ENCODE measurements at regions not wholly inside any gene's neighbourhood (a gene's known extent, or its start where the extent isn't known, plus 50 kb on each side); places are given as distances from the start of the nearest gene placed in this dataset.
"Not testable (repeated sequence)": the region's sequence is repeated elsewhere in the genome, so short reads cannot be mapped to it uniquely, and the experiment has no call there.

- Mint-ChIP-seq H3K27ac (no peak overlapping the region), H3K4me1 (ENCODE audit: low read depth) (no peaks in the 10 kb centered on the region), H3K27me3 (ENCODE audit: insufficient read depth) (peaks cover 9% of the 10 kb centered on the region), H3K36me3 (ENCODE audit: low read depth) (no peaks in the 10 kb centered on the region), H3K9me3 (peaks cover 10% of the 10 kb centered on the region), H3K4me3 (no peak overlapping the region)
- no peak for DNase-seq (ENCODE audit: low spot score)
- intact Hi-C loops (cut with micrococcal nuclease), result no loop called here
These were observed 146.6 kb downstream of the CSNK2A3 start for GRCh38 chr11:11206484-11206883.

- H3K27me3 Mint-ChIP-seq (ENCODE audit: insufficient read depth), result peaks cover 7% of the 10 kb centered on the region
- H3K9me3 Mint-ChIP-seq, result peaks cover 15% of the 10 kb centered on the region
- intact Hi-C loops (cut with micrococcal nuclease), result no loop called here
- no peaks in the 10 kb centered on the region for H3K4me1 Mint-ChIP-seq (ENCODE audit: low read depth)
- no peak overlapping the region for H3K27ac Mint-ChIP-seq
- no peak for DNase-seq (ENCODE audit: low spot score)
- H3K4me3 Mint-ChIP-seq, result no peak overlapping the region
- H3K36me3 Mint-ChIP-seq (ENCODE audit: low read depth), result no peaks in the 10 kb centered on the region
These were observed 150.2 kb downstream of the CSNK2A3 start for GRCh38 chr11:11202885-11203284.

GRCh38 chr11:11201302-11201701 is 151.7 kb downstream of the CSNK2A3 start:
- DNase-seq (ENCODE audit: low spot score); H3K4me3 Mint-ChIP-seq; H3K27ac Mint-ChIP-seq; intact Hi-C loops (cut with micrococcal nuclease); H3K27me3 Mint-ChIP-seq (ENCODE audit: insufficient read depth); H3K36me3 Mint-ChIP-seq (ENCODE audit: low read depth); H3K4me1 Mint-ChIP-seq (ENCODE audit: low read depth): not testable (repeated sequence)
- H3K9me3 Mint-ChIP-seq, result peaks cover 15% of the 10 kb centered on the region

GRCh38 chr11:11192541-11192940 is 160.5 kb downstream of the CSNK2A3 start:
- H3K4me3 Mint-ChIP-seq, result no peak overlapping the region
- H3K27me3 Mint-ChIP-seq (ENCODE audit: insufficient read depth), result peaks cover 14% of the 10 kb centered on the region

GRCh38 chr11:11189506-11189905 is 163.5 kb downstream of the CSNK2A3 start:
- peaks cover 12% of the 10 kb centered on the region for H3K27me3 Mint-ChIP-seq (ENCODE audit: insufficient read depth)
- DNase-seq (ENCODE audit: low spot score), result no peak
- H3K4me1 Mint-ChIP-seq (ENCODE audit: low read depth), result no peaks in the 10 kb centered on the region
- intact Hi-C loops (cut with micrococcal nuclease), result no loop called here
- H3K36me3 Mint-ChIP-seq (ENCODE audit: low read depth), result no peaks in the 10 kb centered on the region
- H3K4me3 Mint-ChIP-seq, result no peak overlapping the region
- no peak overlapping the region for H3K27ac Mint-ChIP-seq
- H3K9me3 Mint-ChIP-seq, result peaks cover 16% of the 10 kb centered on the region

More at GRCh38 chr11:11192541-11192940, 160.5 kb downstream of the CSNK2A3 start:
- intact Hi-C loops (cut with micrococcal nuclease), result no loop called here
- no peak for DNase-seq (ENCODE audit: low spot score)
- H3K9me3 Mint-ChIP-seq, result peaks cover 16% of the 10 kb centered on the region
- no peak overlapping the region for H3K27ac Mint-ChIP-seq
- no peaks in the 10 kb centered on the region for H3K36me3 Mint-ChIP-seq (ENCODE audit: low read depth)
- H3K4me1 Mint-ChIP-seq (ENCODE audit: low read depth), result no peaks in the 10 kb centered on the region

- intact Hi-C loops (cut with micrococcal nuclease), result no loop called here
- no peak overlapping the region for H3K27ac Mint-ChIP-seq
- H3K9me3 Mint-ChIP-seq, result peaks cover 7% of the 10 kb centered on the region
- no peak overlapping the region for H3K4me3 Mint-ChIP-seq
- DNase-seq (ENCODE audit: low spot score), result no peak
- no peaks in the 10 kb centered on the region for H3K36me3 Mint-ChIP-seq (ENCODE audit: low read depth)
- no peaks in the 10 kb centered on the region for H3K4me1 Mint-ChIP-seq (ENCODE audit: low read depth)
- peaks cover 4% of the 10 kb centered on the region for H3K27me3 Mint-ChIP-seq (ENCODE audit: insufficient read depth)
These were observed 166.8 kb downstream of the CSNK2A3 start for GRCh38 chr11:11186249-11186648.

GRCh38 chr11:11182261-11182660 is 170.8 kb downstream of the CSNK2A3 start:
- no peak overlapping the region for H3K4me3 Mint-ChIP-seq

GRCh38 chr11:11178671-11179638 is 174.1 kb downstream of the CSNK2A3 start:
- no peak for DNase-seq (ENCODE audit: low spot score)
- H3K27me3 Mint-ChIP-seq (ENCODE audit: insufficient read depth), result peaks cover 8% of the 10 kb centered on the region
- H3K36me3 Mint-ChIP-seq (ENCODE audit: low read depth), result no peaks in the 10 kb centered on the region
- H3K27ac Mint-ChIP-seq, result no peak overlapping the region
- intact Hi-C loops (cut with micrococcal nuclease), result no loop called here
- no peak overlapping the region for H3K4me3 Mint-ChIP-seq
- no peaks in the 10 kb centered on the region for H3K9me3 Mint-ChIP-seq
- no peaks in the 10 kb centered on the region for H3K4me1 Mint-ChIP-seq (ENCODE audit: low read depth)

More at GRCh38 chr11:11182261-11182660, 170.8 kb downstream of the CSNK2A3 start:
- no peak for DNase-seq (ENCODE audit: low spot score)
- peaks cover 2% of the 10 kb centered on the region for H3K27me3 Mint-ChIP-seq (ENCODE audit: insufficient read depth)
- intact Hi-C loops (cut with micrococcal nuclease), result no loop called here
- no peaks in the 10 kb centered on the region for H3K4me1 Mint-ChIP-seq (ENCODE audit: low read depth)
- H3K27ac Mint-ChIP-seq, result no peak overlapping the region
- H3K9me3 Mint-ChIP-seq, result no peaks in the 10 kb centered on the region
- H3K36me3 Mint-ChIP-seq (ENCODE audit: low read depth), result no peaks in the 10 kb centered on the region

- no peaks in the 10 kb centered on the region for H3K9me3 Mint-ChIP-seq
- H3K36me3 Mint-ChIP-seq (ENCODE audit: low read depth), result no peaks in the 10 kb centered on the region
- H3K4me1 Mint-ChIP-seq (ENCODE audit: low read depth), result no peaks in the 10 kb centered on the region
- intact Hi-C loops (cut with micrococcal nuclease), result no loop called here
- no peak overlapping the region for H3K4me3 Mint-ChIP-seq
- no peak overlapping the region for H3K27ac Mint-ChIP-seq
- H3K27me3 Mint-ChIP-seq (ENCODE audit: insufficient read depth), result peaks cover 11% of the 10 kb centered on the region
- no peak for DNase-seq (ENCODE audit: low spot score)
These were observed 175.8 kb downstream of the CSNK2A3 start for GRCh38 chr11:11177156-11177808.

- Mint-ChIP-seq H3K27ac (no peak overlapping the region), H3K36me3 (ENCODE audit: low read depth) (no peaks in the 10 kb centered on the region), H3K27me3 (ENCODE audit: insufficient read depth) (peaks cover 10% of the 10 kb centered on the region), H3K9me3 (no peaks in the 10 kb centered on the region), H3K4me3 (no peak overlapping the region), H3K4me1 (ENCODE audit: low read depth) (peaks cover 18% of the 10 kb centered on the region)
- intact Hi-C loops (cut with micrococcal nuclease), result no loop called here
- DNase-seq (ENCODE audit: low spot score), result no peak
These were observed 179.6 kb downstream of the CSNK2A3 start for GRCh38 chr11:11173316-11174025.

- intact Hi-C loops (cut with micrococcal nuclease), result no loop called here
- H3K36me3 Mint-ChIP-seq (ENCODE audit: low read depth), result no peaks in the 10 kb centered on the region
- H3K9me3 Mint-ChIP-seq, result no peaks in the 10 kb centered on the region
- no peak for DNase-seq (ENCODE audit: low spot score)
- H3K27ac Mint-ChIP-seq, result no peak overlapping the region
- H3K4me3 Mint-ChIP-seq, result no peak overlapping the region
- H3K27me3 Mint-ChIP-seq (ENCODE audit: insufficient read depth), result peaks cover 14% of the 10 kb centered on the region
- peaks cover 18% of the 10 kb centered on the region for H3K4me1 Mint-ChIP-seq (ENCODE audit: low read depth)
These were observed 181.2 kb downstream of the CSNK2A3 start for GRCh38 chr11:11171854-11172253.

- no peak for DNase-seq (ENCODE audit: low spot score)
- H3K4me1 Mint-ChIP-seq (ENCODE audit: low read depth), result peaks cover 18% of the 10 kb centered on the region
- peaks cover 13% of the 10 kb centered on the region for H3K27me3 Mint-ChIP-seq (ENCODE audit: insufficient read depth)
- no peaks in the 10 kb centered on the region for H3K9me3 Mint-ChIP-seq
- H3K36me3 Mint-ChIP-seq (ENCODE audit: low read depth), result no peaks in the 10 kb centered on the region
- intact Hi-C loops (cut with micrococcal nuclease), result no loop called here
- H3K4me3 Mint-ChIP-seq, result no peak overlapping the region
- H3K27ac Mint-ChIP-seq, result no peak overlapping the region
These were observed 181.8 kb downstream of the CSNK2A3 start for GRCh38 chr11:11171285-11171684.
